WTC11 (cell line): ENCODE measurements at regions not wholly inside any gene's neighbourhood (a gene's known extent, or its start where the extent isn't known, plus 50 kb on each side); places are given as distances from the start of the nearest gene placed in this dataset.

Source experiments
- MYBL2 ChIP-seq: sonication (generic); formaldehyde crosslinking; IDR thresholded peaks from 2 replicates; pipeline ENCODE4 v1.8.1; 2023; ENCODE audit warnings: mild to moderate bottlenecking, moderate library complexity, missing genetic modification reagents
- TEAD4 ChIP-seq: sonication (generic); formaldehyde crosslinking; IDR thresholded peaks from 2 replicates; pipeline ENCODE4 v1.8.0; 2022; ENCODE audit warnings: mild to moderate bottlenecking, missing genetic modification reagents
- ZNF671 ChIP-seq: fragments of 250-450 bp; sonication (Bioruptor Pico); IDR thresholded peaks from 2 replicates; pipeline ENCODE4 v1.8.0; 2021; ENCODE audit warnings: mild to moderate bottlenecking
- TF ChIP-seq, protein P1 (sequence below): sonication (generic); formaldehyde crosslinking; conservative IDR thresholded peaks from 2 replicates; pipeline ENCODE4 v1.8.1; 2023; ENCODE audit warnings: mild to moderate bottlenecking, low read depth, missing genetic modification reagents, moderate library complexity
- TF ChIP-seq, protein P2 (sequence below): sonication (generic); formaldehyde crosslinking; IDR thresholded peaks from 2 replicates; pipeline ENCODE4 v1.8.1; 2022; ENCODE audit warnings: mild to moderate bottlenecking, moderate library complexity, missing genetic modification reagents
- TF ChIP-seq, protein P3 (sequence below): fragments of 200-600 bp; IDR thresholded peaks from 2 replicates; pipeline ENCODE4 v1.8.0; 2022; ENCODE audit warnings: antibody characterized with exemption

DNA sequence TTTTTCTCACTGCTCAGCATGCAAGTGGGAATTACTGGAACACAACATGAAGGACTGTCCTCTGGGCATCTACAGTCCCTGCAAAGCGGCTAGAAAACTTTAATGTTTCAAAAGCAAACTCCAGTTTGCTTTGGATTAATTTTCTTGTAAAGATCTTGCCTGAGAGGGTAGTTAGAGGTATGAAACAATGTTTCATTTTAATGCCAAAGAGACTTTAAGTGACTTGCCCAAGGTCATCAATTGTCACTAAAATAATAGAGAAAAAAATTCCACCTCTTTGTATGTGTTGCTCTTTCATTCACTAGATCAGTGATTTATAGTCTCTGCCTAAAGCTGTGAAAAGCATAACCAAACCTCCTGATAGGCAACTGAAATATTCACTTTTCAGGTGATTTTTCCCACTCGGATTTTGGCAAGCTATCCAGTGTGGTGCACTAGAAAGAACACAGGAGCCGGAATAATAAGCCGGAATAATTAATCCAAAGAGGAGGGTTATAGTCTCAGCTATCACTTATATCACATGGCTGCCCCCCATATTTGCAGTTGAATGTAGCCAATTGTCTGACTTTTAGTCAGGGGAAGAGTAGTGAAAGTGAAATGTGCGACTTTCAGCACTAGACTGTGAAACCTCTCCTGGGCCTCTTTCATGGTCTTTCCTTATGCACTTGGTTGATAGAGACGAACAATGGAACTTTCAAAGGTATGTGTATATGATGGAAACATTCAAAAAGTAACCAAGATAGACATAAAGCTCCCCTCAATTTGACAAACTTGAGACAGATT, 107.7 kb downstream of the SLC6A15 start:
- TF ChIP-seq MYBL2 (CRISPR knock-in tag) = no peak
- TF ChIP-seq TEAD4 = no peak
- TF ChIP-seq, protein P1, sequence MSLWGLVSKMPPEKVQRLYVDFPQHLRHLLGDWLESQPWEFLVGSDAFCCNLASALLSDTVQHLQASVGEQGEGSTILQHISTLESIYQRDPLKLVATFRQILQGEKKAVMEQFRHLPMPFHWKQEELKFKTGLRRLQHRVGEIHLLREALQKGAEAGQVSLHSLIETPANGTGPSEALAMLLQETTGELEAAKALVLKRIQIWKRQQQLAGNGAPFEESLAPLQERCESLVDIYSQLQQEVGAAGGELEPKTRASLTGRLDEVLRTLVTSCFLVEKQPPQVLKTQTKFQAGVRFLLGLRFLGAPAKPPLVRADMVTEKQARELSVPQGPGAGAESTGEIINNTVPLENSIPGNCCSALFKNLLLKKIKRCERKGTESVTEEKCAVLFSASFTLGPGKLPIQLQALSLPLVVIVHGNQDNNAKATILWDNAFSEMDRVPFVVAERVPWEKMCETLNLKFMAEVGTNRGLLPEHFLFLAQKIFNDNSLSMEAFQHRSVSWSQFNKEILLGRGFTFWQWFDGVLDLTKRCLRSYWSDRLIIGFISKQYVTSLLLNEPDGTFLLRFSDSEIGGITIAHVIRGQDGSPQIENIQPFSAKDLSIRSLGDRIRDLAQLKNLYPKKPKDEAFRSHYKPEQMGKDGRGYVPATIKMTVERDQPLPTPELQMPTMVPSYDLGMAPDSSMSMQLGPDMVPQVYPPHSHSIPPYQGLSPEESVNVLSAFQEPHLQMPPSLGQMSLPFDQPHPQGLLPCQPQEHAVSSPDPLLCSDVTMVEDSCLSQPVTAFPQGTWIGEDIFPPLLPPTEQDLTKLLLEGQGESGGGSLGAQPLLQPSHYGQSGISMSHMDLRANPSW = no peak
- TF ChIP-seq, protein P2, sequence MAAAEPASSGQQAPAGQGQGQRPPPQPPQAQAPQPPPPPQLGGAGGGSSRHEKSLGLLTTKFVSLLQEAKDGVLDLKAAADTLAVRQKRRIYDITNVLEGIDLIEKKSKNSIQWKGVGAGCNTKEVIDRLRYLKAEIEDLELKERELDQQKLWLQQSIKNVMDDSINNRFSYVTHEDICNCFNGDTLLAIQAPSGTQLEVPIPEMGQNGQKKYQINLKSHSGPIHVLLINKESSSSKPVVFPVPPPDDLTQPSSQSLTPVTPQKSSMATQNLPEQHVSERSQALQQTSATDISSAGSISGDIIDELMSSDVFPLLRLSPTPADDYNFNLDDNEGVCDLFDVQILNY (CRISPR knock-in tag) = no peak
- no peak for TF ChIP-seq ZNF671 (CRISPR knock-in tag)
- TF ChIP-seq, protein P3, sequence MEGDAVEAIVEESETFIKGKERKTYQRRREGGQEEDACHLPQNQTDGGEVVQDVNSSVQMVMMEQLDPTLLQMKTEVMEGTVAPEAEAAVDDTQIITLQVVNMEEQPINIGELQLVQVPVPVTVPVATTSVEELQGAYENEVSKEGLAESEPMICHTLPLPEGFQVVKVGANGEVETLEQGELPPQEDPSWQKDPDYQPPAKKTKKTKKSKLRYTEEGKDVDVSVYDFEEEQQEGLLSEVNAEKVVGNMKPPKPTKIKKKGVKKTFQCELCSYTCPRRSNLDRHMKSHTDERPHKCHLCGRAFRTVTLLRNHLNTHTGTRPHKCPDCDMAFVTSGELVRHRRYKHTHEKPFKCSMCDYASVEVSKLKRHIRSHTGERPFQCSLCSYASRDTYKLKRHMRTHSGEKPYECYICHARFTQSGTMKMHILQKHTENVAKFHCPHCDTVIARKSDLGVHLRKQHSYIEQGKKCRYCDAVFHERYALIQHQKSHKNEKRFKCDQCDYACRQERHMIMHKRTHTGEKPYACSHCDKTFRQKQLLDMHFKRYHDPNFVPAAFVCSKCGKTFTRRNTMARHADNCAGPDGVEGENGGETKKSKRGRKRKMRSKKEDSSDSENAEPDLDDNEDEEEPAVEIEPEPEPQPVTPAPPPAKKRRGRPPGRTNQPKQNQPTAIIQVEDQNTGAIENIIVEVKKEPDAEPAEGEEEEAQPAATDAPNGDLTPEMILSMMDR = no peak
